ENCODE measurements at regions not wholly inside any gene's neighbourhood (a gene's known extent, or its start where the extent isn't known, plus 50 kb on each side); places are given as distances from the start of the nearest gene placed in this dataset.

GRCh38 chr4:155134136-155134535 lies 74.3 kb upstream of the NPY2R start:
- H3K36me3 Mint-ChIP-seq (ENCODE audit: insufficient read depth): no peaks in the 10 kb centered on the region
- ATAC-seq: no peak
- no peak overlapping the region for H3K4me3 Mint-ChIP-seq
- no peaks in the 10 kb centered on the region for H3K9me3 Mint-ChIP-seq
- DNase-seq: no peak
- H3K27me3 Mint-ChIP-seq (ENCODE audit: low read depth): no peaks in the 10 kb centered on the region
- H3K4me1 Mint-ChIP-seq (ENCODE audit: low read depth): no peaks in the 10 kb centered on the region

DNA sequence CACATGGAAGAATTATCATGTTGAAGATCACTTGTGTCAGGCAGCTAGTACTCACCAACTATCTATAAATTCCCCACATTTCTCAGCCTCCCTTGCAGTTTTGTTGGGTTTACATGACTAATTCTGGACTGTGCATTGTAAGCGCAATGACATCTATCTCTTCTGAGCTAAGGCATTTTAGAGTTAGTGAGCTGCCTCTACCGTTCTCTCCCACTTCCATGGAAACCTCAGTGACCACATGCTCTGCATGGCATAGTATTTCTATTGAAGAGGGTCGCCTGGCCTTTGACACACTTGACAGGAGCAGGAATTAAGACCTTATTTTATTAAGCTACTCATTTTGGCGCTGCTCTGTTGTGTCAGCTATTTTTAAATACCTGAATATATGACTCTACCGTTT lies 67.5 kb upstream of the NPY2R start:
- ATAC-seq: no peak
- DNase-seq: no peak
- H3K36me3 Mint-ChIP-seq (ENCODE audit: insufficient read depth): no peaks in the 10 kb centered on the region
- H3K9me3 Mint-ChIP-seq: no peaks in the 10 kb centered on the region
- H3K27me3 Mint-ChIP-seq (ENCODE audit: low read depth): no peaks in the 10 kb centered on the region
- H3K4me3 Mint-ChIP-seq: no peak overlapping the region
- H3K4me1 Mint-ChIP-seq (ENCODE audit: low read depth): no peaks in the 10 kb centered on the region

DNA sequence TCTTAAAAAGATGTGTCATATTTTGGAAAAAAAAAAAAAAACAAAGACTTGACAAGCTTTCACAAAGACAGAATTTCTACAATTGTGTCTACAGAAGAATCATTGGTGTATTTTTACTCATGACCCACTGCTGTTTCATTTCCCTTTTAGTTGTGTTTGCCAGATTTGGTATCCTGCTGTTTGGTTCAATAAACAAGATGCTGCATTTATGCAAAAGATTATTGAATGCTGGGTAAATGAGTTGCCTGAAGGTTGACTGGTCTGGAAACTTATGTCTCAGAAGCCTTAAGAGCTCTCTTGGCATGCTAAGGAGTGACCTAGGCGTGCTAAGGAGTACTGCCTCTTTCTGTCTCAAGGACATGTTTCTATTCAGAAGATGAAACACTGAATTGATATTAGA lies 64.9 kb upstream of the NPY2R start:
- Mint-ChIP-seq H3K27me3 (ENCODE audit: low read depth) (no peaks in the 10 kb centered on the region), H3K36me3 (ENCODE audit: insufficient read depth) (no peaks in the 10 kb centered on the region), H3K4me3 (no peak overlapping the region), H3K9me3 (no peaks in the 10 kb centered on the region), H3K4me1 (ENCODE audit: low read depth) (no peaks in the 10 kb centered on the region)
- ATAC-seq: no peak
- DNase-seq: no peak
